Liver (tissue), 8 donors: ENCODE measurements at regions not wholly inside any gene's neighbourhood (a gene's known extent, or its start where the extent isn't known, plus 50 kb on each side); places are given as distances from the start of the nearest gene placed in this dataset.

Experiments used
- DNase-seq: peaks from one replicate; pipeline ENCODE4 v3.0.0-alpha.2; 2017; ENCODE audit warnings: low spot score
- H3K27ac ChIP-seq, 2 donors: one replicate each; pipeline ENCODE4 v1.7.0; 2013; ENCODE audit warnings: inconsistent platforms in 2 of 2, low read length in 2 of 2, control low read depth in 1 of 2, low read depth in 1 of 2, mild to moderate bottlenecking in 1 of 2
- H3K27me3 ChIP-seq, 4 donors: one replicate each; pipeline versions ENCODE4 v1.6.1 to v1.7.0; 2013; ENCODE audit warnings: low read length in 3 of 4, inconsistent platforms in 1 of 4, mild to moderate bottlenecking in 1 of 4, moderate library complexity in 1 of 4; ENCODE audit not compliant: control insufficient read depth in 4 of 4, insufficient read depth in 4 of 4
- H3K36me3 ChIP-seq, 4 donors: one replicate each; pipeline versions ENCODE4 v1.6.1 to v1.7.0; 2013; ENCODE audit warnings: low read length in 3 of 4, mild to moderate bottlenecking in 3 of 4, low read depth in 1 of 4, moderate library complexity in 1 of 4; ENCODE audit not compliant: control insufficient read depth in 4 of 4, insufficient read depth in 3 of 4
- H3K4me1 ChIP-seq, 4 donors: one replicate each; pipeline versions ENCODE4 v1.6.1 to v1.7.0; 2013; ENCODE audit warnings: low read length in 3 of 4, mild to moderate bottlenecking in 3 of 4, moderate library complexity in 1 of 4; ENCODE audit not compliant: control insufficient read depth in 4 of 4, insufficient read depth in 4 of 4
- H3K4me3 ChIP-seq, 3 donors: one replicate each; pipeline versions ENCODE4 v1.6.1 to v1.7.0; 2013; ENCODE audit warnings: low read length in 3 of 3, control low read depth in 1 of 3, low read depth in 1 of 3, mild to moderate bottlenecking in 1 of 3
- H3K9ac ChIP-seq, 2 donors: one replicate each; pipeline ENCODE4 v1.7.0; 2013; ENCODE audit warnings: low read length in 2 of 2, mild to moderate bottlenecking in 2 of 2, moderate library complexity in 2 of 2, control low read depth in 1 of 2, low read depth in 1 of 2
- H3K9me3 ChIP-seq, 4 donors: one replicate each; pipeline versions ENCODE4 v1.6.1 to v1.7.0; 2013; ENCODE audit warnings: low read length in 3 of 4; ENCODE audit not compliant: control insufficient read depth in 4 of 4
- ATF3 ChIP-seq: IDR thresholded peaks from 2 replicates; pipeline ENCODE4 v1.6.1; 2016; ENCODE audit warnings: antibody characterized with exemption
- EGR1 ChIP-seq, 2 donors: IDR thresholded peaks; 2 replicates each; pipeline ENCODE4 v1.6.1; 2016 to 2018; ENCODE audit warnings: antibody characterized with exemption in 2 of 2, low read depth in 2 of 2
- FOXA1 ChIP-seq: IDR thresholded peaks from 2 replicates; pipeline ENCODE4 v1.6.1; 2016; ENCODE audit warnings: antibody characterized with exemption
- FOXA2 ChIP-seq: IDR thresholded peaks from 2 replicates; pipeline ENCODE4 v1.6.1; 2016; ENCODE audit warnings: antibody characterized with exemption
- GABPA ChIP-seq, 2 donors: IDR thresholded peaks in 1 of 2; conservative IDR thresholded peaks in 1 of 2; 2 replicates each; pipeline ENCODE4 v1.6.1; 2016; ENCODE audit warnings: antibody characterized with exemption in 2 of 2, mild to moderate bottlenecking in 1 of 2, moderate library complexity in 1 of 2
- HNF4A ChIP-seq, 2 donors: conservative IDR thresholded peaks; 2 replicates each; pipeline ENCODE4 v1.6.1; 2016; ENCODE audit warnings: antibody characterized with exemption in 2 of 2, mild to moderate bottlenecking in 2 of 2
- HNF4G ChIP-seq: IDR thresholded peaks from 2 replicates; pipeline ENCODE4 v1.6.1; 2016; ENCODE audit warnings: antibody characterized with exemption
- JUND ChIP-seq, 2 donors: IDR thresholded peaks; 2 replicates each; pipeline ENCODE4 v1.6.1; 2016; ENCODE audit warnings: antibody characterized with exemption in 2 of 2
- MAX ChIP-seq: IDR thresholded peaks from 2 replicates; pipeline ENCODE4 v1.6.1; 2016; ENCODE audit warnings: antibody characterized with exemption
- NR2F2 ChIP-seq: IDR thresholded peaks from 2 replicates; pipeline ENCODE4 v1.6.1; 2016; ENCODE audit warnings: antibody characterized with exemption
- RAD21 ChIP-seq, 2 donors: IDR thresholded peaks; 2 replicates each; pipeline ENCODE4 v1.6.1; 2016; ENCODE audit warnings: antibody characterized with exemption in 2 of 2, mild to moderate bottlenecking in 2 of 2
- REST ChIP-seq: IDR thresholded peaks from 2 replicates; pipeline ENCODE4 v1.6.1; 2016; ENCODE audit warnings: antibody characterized with exemption, mild to moderate bottlenecking
- RXRA ChIP-seq, 2 donors: IDR thresholded peaks; 2 replicates each; pipeline ENCODE4 v1.6.1; 2017 to 2018; ENCODE audit warnings: antibody characterized with exemption in 2 of 2, mild to moderate bottlenecking in 1 of 2
- SP1 ChIP-seq: IDR thresholded peaks from 2 replicates; pipeline ENCODE4 v1.6.1; 2018; ENCODE audit warnings: antibody characterized with exemption, mild to moderate bottlenecking
- TAF1 ChIP-seq: conservative IDR thresholded peaks from 2 replicates; pipeline ENCODE4 v1.6.1; 2016; ENCODE audit warnings: antibody characterized with exemption, mild to moderate bottlenecking
- YY1 ChIP-seq: IDR thresholded peaks from 2 replicates; pipeline ENCODE4 v1.6.1; 2016; ENCODE audit warnings: antibody characterized with exemption, mild to moderate bottlenecking
- WGBS: extraction: QIAGEN DNeasy Blood & Tissue Kit; methylation state at CpG from one replicate; pipeline ENCODE4 v1.1.7; 2013; 5-methylcytosine and 5-hydroxymethylcytosine counted together
- TF ChIP-seq, protein P1 (sequence below): fragments of 150-350 bp; IDR thresholded peaks from 2 replicates; pipeline ENCODE4 v1.5.1; 2017; ENCODE audit warnings: improper control_type of control experiment, low read depth, low read length; ENCODE audit not compliant: missing input control
- TF ChIP-seq, protein P2 (sequence below): IDR thresholded peaks from 2 replicates; pipeline ENCODE4 v1.6.1; 2016; ENCODE audit warnings: antibody characterized with exemption
- donor health status: healthy.
- donor health status: healthy.
- donor health status: healthy.
- donor health status: healthy.
- donor health status: healthy.

GRCh38 chr3:16069149-16069922, 105.1 kb upstream of the GALNT15 start:
- H3K9ac ChIP-seq, result no peak overlapping the region
- 94% methylated on average over 6 of the region's 6 CpGs for WGBS
- no peak for DNase-seq

DNA sequence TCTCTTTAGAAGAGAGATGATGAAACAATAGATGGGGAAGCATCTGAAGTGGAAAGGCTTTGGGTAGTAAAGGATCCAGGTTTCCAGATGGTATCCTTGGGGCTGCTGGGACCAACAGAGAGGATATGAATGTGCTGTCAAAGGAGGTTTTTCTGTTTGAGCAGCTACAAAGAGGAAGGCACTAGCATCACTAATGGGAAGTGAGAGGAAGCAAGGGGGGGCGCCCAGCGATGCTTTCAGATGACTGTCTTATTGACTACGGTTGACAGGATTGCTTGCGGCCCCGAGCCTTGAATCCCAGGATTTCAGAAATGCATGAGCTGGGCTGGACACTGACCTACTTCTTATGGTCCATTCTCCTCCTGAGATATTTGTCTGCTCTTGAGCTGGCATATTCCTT, 103.8 kb upstream of the GALNT15 start:
- TF ChIP-seq FOXA1 (no peak), EGR1 (IDR thresholded peaks at IDR 0.05; ENCODE audit: low read depth in 2 of 2) (no peak), GABPA (IDR thresholded peaks at IDR 0.05 in 1 of 2, conservative IDR thresholded peaks at IDR 0.05 in 1 of 2) (no peak), RXRA (IDR thresholded peaks at IDR 0.05) (no peak), ATF3 (no peak), SP1 (no peak), TAF1 (no peak), HNF4A (conservative IDR thresholded peaks at IDR 0.05) (no peak), FOXA2 (no peak), NR2F2 (no peak), JUND (IDR thresholded peaks at IDR 0.05) (no peak), YY1 (no peak), MAX (no peak), HNF4G (no peak), REST (no peak), RAD21 (IDR thresholded peaks at IDR 0.05) (no peak)
- TF ChIP-seq, protein P1, sequence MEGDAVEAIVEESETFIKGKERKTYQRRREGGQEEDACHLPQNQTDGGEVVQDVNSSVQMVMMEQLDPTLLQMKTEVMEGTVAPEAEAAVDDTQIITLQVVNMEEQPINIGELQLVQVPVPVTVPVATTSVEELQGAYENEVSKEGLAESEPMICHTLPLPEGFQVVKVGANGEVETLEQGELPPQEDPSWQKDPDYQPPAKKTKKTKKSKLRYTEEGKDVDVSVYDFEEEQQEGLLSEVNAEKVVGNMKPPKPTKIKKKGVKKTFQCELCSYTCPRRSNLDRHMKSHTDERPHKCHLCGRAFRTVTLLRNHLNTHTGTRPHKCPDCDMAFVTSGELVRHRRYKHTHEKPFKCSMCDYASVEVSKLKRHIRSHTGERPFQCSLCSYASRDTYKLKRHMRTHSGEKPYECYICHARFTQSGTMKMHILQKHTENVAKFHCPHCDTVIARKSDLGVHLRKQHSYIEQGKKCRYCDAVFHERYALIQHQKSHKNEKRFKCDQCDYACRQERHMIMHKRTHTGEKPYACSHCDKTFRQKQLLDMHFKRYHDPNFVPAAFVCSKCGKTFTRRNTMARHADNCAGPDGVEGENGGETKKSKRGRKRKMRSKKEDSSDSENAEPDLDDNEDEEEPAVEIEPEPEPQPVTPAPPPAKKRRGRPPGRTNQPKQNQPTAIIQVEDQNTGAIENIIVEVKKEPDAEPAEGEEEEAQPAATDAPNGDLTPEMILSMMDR, result no peak
- TF ChIP-seq, protein P2, sequence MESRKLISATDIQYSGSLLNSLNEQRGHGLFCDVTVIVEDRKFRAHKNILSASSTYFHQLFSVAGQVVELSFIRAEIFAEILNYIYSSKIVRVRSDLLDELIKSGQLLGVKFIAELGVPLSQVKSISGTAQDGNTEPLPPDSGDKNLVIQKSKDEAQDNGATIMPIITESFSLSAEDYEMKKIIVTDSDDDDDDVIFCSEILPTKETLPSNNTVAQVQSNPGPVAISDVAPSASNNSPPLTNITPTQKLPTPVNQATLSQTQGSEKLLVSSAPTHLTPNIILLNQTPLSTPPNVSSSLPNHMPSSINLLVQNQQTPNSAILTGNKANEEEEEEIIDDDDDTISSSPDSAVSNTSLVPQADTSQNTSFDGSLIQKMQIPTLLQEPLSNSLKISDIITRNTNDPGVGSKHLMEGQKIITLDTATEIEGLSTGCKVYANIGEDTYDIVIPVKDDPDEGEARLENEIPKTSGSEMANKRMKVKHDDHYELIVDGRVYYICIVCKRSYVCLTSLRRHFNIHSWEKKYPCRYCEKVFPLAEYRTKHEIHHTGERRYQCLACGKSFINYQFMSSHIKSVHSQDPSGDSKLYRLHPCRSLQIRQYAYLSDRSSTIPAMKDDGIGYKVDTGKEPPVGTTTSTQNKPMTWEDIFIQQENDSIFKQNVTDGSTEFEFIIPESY, result no peak
- 89% methylated on average over 5 of the region's 5 CpGs for WGBS
- H3K27me3 ChIP-seq, result no peaks in the 10 kb centered on the region
- H3K36me3 ChIP-seq, result no peaks in the 10 kb centered on the region
- no peaks in the 10 kb centered on the region for H3K4me1 ChIP-seq
- no peaks in the 10 kb centered on the region for H3K9me3 ChIP-seq
- no peak for DNase-seq
- no peak overlapping the region for H3K9ac ChIP-seq
- no peak overlapping the region for H3K27ac ChIP-seq
- H3K4me3 ChIP-seq, result no peak overlapping the region

More at GRCh38 chr3:16069149-16069922, 105.1 kb upstream of the GALNT15 start:
- H3K9me3 ChIP-seq, result no peaks in the 10 kb centered on the region
- TF ChIP-seq YY1 (no peak), RXRA (IDR thresholded peaks at IDR 0.05) (no peak), JUND (IDR thresholded peaks at IDR 0.05) (peak in 1 of 2 donors; percentile 49)
- H3K4me1 ChIP-seq, result no peaks in the 10 kb centered on the region
- no peak overlapping the region for H3K27ac ChIP-seq
- no peaks in the 10 kb centered on the region for H3K27me3 ChIP-seq
- no peak overlapping the region for H3K4me3 ChIP-seq
- H3K36me3 ChIP-seq, result no peaks in the 10 kb centered on the region
